SK-N-SH treated with all-trans-retinoic acid at 6 μM for 48 hours (cell line): ENCODE measurements at regions not wholly inside any gene's neighbourhood (a gene's known extent, or its start where the extent isn't known, plus 50 kb on each side); places are given as distances from the start of the nearest gene placed in this dataset.

Source experiments
- BACH2 ChIP-seq: fragments of 250-450 bp; sonication (Bioruptor Pico); IDR thresholded peaks from 2 replicates; pipeline ENCODE4 v1.9.0; 2021; ENCODE audit warnings: mild to moderate bottlenecking, borderline replicate concordance
- GLIS3 ChIP-seq: fragments of 250-450 bp; sonication (Bioruptor Pico); IDR thresholded peaks from 2 replicates; pipeline ENCODE4 v1.5.0; 2020; ENCODE audit warnings: mild to moderate bottlenecking, moderate library complexity
- ISL1 ChIP-seq: fragments of 250-450 bp; sonication (Bioruptor Pico); IDR thresholded peaks from 2 replicates; pipeline ENCODE4 v2.1.2; 2022; ENCODE audit warnings: mild to moderate bottlenecking, moderate library complexity
- PATZ1 ChIP-seq: fragments of 250-450 bp; sonication (Bioruptor Pico); IDR thresholded peaks from 2 replicates; pipeline ENCODE4 v1.8.0; 2020; ENCODE audit warnings: mild to moderate bottlenecking, moderate library complexity, borderline replicate concordance
- TOX ChIP-seq: fragments of 250-450 bp; sonication (Bioruptor Pico); IDR thresholded peaks from 2 replicates; pipeline ENCODE4 v1.8.0; 2021; ENCODE audit warnings: mild to moderate bottlenecking, moderate library complexity, borderline replicate concordance
- ZNF565 ChIP-seq: fragments of 450-650 bp; formaldehyde crosslinking; conservative IDR thresholded peaks from 2 replicates; pipeline ENCODE4 v1.5.0; 2020; ENCODE audit warnings: low read depth, mild to moderate bottlenecking, moderate library complexity
- ZNF8 ChIP-seq: fragments of 450-650 bp; formaldehyde crosslinking; IDR thresholded peaks from 2 replicates; pipeline ENCODE4 v1.5.0; 2020; ENCODE audit warnings: mild to moderate bottlenecking, moderate library complexity

GRCh38 chr2:125160947-125161346 lies 1135.9 kb downstream of the CNTNAP5 start:
- TF ChIP-seq BACH2 (CRISPR knock-in tag) (no peak), ZNF8 (CRISPR knock-in tag) (no peak), PATZ1 (CRISPR knock-in tag) (no peak), ZNF565 (CRISPR knock-in tag) (no peak), TOX (CRISPR knock-in tag) (no peak), GLIS3 (CRISPR knock-in tag) (no peak), ISL1 (CRISPR knock-in tag) (no peak)
